ENCODE measurements at regions not wholly inside any gene's neighbourhood (a gene's known extent, or its start where the extent isn't known, plus 50 kb on each side); places are given as distances from the start of the nearest gene placed in this dataset.

DNA sequence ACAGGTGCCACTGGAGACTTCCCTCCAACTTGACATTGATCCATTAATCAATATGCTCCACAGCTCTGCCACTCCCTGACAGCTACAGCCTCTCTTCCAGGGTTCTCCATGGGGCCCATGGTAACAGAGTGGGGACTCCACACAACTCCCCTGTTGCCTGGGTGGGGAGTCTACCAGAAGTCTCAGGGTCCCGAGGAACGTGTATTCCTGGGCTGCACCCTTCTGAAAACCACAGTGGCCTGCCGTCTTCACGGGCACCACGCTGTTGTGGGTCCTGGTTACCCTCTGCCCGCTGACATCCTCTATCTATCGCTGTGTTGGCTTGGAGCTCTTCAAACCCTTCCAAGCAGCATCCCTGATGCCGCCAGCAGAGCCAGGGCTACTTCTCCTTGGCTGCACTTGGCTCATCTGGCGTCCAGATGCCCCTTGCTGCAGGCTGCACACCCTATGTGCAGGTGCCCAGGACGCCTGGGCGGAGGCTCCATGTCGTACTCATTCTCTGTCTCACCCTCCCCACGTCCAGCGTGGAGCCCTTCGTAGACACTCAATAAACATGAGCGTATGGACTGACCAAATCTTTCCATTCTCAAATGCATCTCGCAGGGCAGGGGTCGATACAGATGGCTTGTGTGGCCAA lies 1341.8 kb downstream of the TBC1D22A start:
- Histone ChIP-seq H3K9me3 (ENCODE audit: control insufficient read depth in 2 of 2, low read length in 2 of 2) (peaks cover 0 to 4% of the 10 kb centered on the region in 2 donors), H3K36me3 (ENCODE audit: control insufficient read depth in 2 of 2, insufficient read depth in 2 of 2, low read length in 2 of 2) (no peaks in the 10 kb centered on the region), H3K4me1 (ENCODE audit: control insufficient read depth, insufficient read depth, low read length) (no peaks in the 10 kb centered on the region), H3K9ac (ENCODE audit: low read length in 2 of 2) (no peak overlapping the region), H3K4me3 (ENCODE audit: low read length in 2 of 2) (no peak overlapping the region), H3K27me3 (ENCODE audit: control insufficient read depth in 1 of 2, insufficient read depth in 2 of 2, low read length in 2 of 2) (peaks cover 17 to 18% of the 10 kb centered on the region in 2 donors), H3K27ac (ENCODE audit: low read length) (no peak overlapping the region)

DNA sequence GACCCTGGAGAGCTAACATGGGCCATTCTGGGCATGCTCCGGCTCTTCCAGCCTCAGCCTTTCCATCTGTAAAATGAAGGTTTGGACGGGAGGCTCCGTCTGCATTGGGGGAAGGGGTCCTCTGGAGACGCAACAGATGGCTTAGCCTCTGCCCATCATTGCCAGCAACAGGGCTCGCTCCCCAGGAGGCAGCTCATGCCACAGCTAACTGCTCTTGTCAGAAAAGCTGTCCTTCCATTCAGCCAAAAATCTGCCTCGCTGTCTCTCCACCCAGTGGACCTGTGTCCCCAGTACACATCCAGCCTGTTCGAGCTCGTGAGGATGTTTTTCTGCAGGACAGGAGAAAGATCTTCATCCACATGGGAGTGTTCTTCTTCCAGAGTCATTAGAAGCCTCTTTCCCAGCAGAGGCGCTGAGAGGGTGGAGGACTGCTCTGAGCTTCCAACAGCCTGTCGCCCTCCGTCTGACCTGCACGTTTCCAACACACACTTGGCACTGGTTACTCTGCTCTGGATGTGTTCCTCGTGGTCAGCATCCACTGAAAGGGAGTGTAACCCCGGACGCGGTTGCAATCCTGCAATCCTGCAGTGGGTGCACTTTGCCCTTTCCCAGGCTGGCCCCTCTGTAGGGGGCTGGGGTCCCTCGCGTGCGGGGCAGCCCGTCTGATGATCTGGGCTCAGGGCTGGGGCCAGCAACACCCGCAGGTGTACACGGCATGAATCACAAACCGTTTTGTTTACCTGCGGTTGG lies 1340.9 kb downstream of the TBC1D22A start:
- Histone ChIP-seq H3K4me1 (ENCODE audit: control insufficient read depth, insufficient read depth, low read length) (no peaks in the 10 kb centered on the region), H3K4me3 (ENCODE audit: low read length in 2 of 2) (no peak overlapping the region), H3K9ac (ENCODE audit: low read length in 2 of 2) (no peak overlapping the region), H3K36me3 (ENCODE audit: control insufficient read depth in 2 of 2, insufficient read depth in 2 of 2, low read length in 2 of 2) (no peaks in the 10 kb centered on the region), H3K9me3 (ENCODE audit: control insufficient read depth in 2 of 2, low read length in 2 of 2) (no peaks in the 10 kb centered on the region), H3K27ac (ENCODE audit: low read length) (no peak overlapping the region), H3K27me3 (ENCODE audit: control insufficient read depth in 1 of 2, insufficient read depth in 2 of 2, low read length in 2 of 2) (peaks cover 19% of the 10 kb centered on the region in 2 donors)

DNA sequence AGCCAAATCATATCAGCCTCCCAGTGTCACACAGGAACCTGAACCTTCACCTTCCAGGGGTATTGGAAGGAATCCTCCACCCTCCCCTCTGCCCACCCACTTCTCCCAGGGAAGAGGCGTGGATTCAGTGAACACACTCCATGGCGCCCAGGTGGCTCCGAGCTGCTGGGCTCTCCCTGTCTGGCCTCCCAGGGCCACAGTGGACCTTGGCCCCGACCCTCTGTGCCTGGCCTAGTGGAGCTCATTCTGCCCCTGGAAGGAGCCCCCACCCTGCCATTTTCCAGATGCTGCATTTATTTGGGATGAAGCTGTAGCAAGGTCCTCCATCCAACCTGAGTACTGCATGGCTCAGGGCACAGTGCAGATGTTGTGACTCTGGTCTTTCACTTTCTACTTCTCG lies 1340.1 kb downstream of the TBC1D22A start:
- Histone ChIP-seq H3K27ac (ENCODE audit: low read length) (no peak overlapping the region), H3K4me1 (ENCODE audit: control insufficient read depth, insufficient read depth, low read length) (no peaks in the 10 kb centered on the region), H3K4me3 (ENCODE audit: low read length in 2 of 2) (no peak overlapping the region), H3K9ac (ENCODE audit: low read length in 2 of 2) (no peak overlapping the region), H3K27me3 (ENCODE audit: control insufficient read depth in 1 of 2, insufficient read depth in 2 of 2, low read length in 2 of 2) (peaks cover 19% of the 10 kb centered on the region in 2 donors), H3K9me3 (ENCODE audit: control insufficient read depth in 2 of 2, low read length in 2 of 2) (no peaks in the 10 kb centered on the region), H3K36me3 (ENCODE audit: control insufficient read depth in 2 of 2, insufficient read depth in 2 of 2, low read length in 2 of 2) (no peaks in the 10 kb centered on the region)

DNA sequence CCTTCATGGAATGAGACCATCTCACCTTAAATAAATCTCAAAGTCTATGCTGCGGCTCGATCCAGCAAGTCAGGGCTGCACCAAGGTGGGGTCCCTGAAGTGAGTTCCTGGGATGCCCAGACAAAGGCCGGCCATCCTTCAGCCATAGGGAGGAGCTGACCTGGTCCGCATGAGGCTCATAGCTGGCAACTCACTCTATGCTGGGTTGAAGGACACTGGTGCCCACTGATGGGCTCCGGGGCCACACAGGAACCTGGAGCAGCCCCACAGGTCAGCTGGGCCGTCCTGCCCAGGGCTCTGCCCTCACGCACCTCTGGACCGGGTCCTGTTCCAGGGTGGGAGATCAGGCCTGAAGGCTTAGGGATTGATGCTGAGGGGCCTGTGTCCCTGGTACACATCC lies 1339.3 kb downstream of the TBC1D22A start:
- no peaks in the 10 kb centered on the region for H3K9me3 ChIP-seq (ENCODE audit: control insufficient read depth in 2 of 2, low read length in 2 of 2)
- no peak overlapping the region for H3K27ac ChIP-seq (ENCODE audit: low read length)
- no peaks in the 10 kb centered on the region for H3K4me1 ChIP-seq (ENCODE audit: control insufficient read depth, insufficient read depth, low read length)
- peaks cover 19% of the 10 kb centered on the region in 2 donors for H3K27me3 ChIP-seq (ENCODE audit: control insufficient read depth in 1 of 2, insufficient read depth in 2 of 2, low read length in 2 of 2)
- H3K4me3 ChIP-seq (ENCODE audit: low read length in 2 of 2): no peak overlapping the region
- no peaks in the 10 kb centered on the region for H3K36me3 ChIP-seq (ENCODE audit: control insufficient read depth in 2 of 2, insufficient read depth in 2 of 2, low read length in 2 of 2)
- no peak overlapping the region for H3K9ac ChIP-seq (ENCODE audit: low read length in 2 of 2)

DNA sequence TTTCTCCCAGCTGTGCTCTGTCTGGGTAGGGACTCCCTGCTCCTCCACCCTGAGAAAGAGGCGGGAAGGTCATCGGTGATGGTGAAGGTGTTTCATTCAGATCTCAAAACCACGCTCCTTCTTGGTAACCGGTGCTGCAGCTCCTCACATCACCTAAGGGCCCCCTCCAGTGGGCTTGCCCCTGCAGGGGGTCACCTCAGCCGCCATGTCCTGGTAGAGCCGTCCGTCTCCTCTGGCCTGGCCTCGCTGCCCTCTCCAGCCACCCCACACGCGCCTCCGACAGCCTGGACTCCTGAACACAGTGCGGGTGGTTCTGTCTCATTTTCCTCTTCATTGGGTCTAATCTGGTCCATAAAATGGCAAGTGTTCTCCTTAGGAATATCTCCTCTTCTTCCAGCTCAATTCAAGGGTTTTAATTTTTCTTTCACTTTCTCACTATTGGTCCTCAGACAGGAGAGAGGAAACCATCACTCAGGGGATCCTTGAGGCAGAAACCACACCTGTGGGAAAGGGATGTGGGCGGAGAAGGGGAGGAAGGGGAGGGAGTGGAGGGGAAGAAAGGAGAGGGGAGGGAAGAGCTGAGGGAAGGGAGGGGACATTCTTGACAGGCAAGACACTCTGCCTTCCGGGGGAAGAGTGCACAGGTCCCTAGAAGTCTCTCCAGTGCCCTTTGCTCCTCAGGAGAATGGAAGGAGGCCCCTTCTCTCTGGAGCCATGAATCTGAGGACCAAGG lies 1338.4 kb downstream of the TBC1D22A start:
- H3K27me3 ChIP-seq (ENCODE audit: control insufficient read depth in 1 of 2, insufficient read depth in 2 of 2, low read length in 2 of 2): peaks cover 19 to 21% of the 10 kb centered on the region in 2 donors
- no peak overlapping the region for H3K4me3 ChIP-seq (ENCODE audit: low read length in 2 of 2)

DNA sequence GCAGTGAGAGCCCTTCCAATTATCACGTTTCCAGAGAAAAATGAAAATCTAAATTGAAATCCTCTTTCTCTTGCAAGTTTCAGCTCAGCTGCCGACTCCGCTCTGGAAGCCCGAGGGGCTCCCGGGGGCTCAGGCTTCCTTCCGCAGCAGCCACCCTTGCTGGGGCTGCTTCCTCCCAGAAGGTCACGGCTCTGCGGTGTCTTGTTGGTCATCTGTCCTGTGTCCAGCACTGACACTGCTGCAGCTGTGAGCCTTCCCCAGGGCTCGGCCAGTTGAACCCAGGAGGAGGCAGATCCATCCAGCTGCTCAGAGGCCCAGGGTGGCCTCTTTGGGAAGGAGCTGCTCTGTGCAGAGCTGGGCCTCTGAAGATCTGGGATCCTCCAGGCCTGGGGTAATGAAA lies 1337.2 kb downstream of the TBC1D22A start:
- H3K4me1 ChIP-seq (ENCODE audit: control insufficient read depth, insufficient read depth, low read length): no peaks in the 10 kb centered on the region
- no peak overlapping the region for H3K9ac ChIP-seq (ENCODE audit: low read length in 2 of 2)
- no peaks in the 10 kb centered on the region for H3K36me3 ChIP-seq (ENCODE audit: control insufficient read depth in 2 of 2, insufficient read depth in 2 of 2, low read length in 2 of 2)
- H3K9me3 ChIP-seq (ENCODE audit: control insufficient read depth in 2 of 2, low read length in 2 of 2): no peaks in the 10 kb centered on the region
- H3K4me3 ChIP-seq (ENCODE audit: low read length in 2 of 2): no peak overlapping the region
- H3K27ac ChIP-seq (ENCODE audit: low read length): no peak overlapping the region
- peaks cover 19 to 21% of the 10 kb centered on the region in 2 donors for H3K27me3 ChIP-seq (ENCODE audit: control insufficient read depth in 1 of 2, insufficient read depth in 2 of 2, low read length in 2 of 2)

More for the DNA sequence above, 1338.4 kb downstream of the TBC1D22A start:
- H3K36me3 ChIP-seq (ENCODE audit: control insufficient read depth in 2 of 2, insufficient read depth in 2 of 2, low read length in 2 of 2): no peaks in the 10 kb centered on the region
- no peaks in the 10 kb centered on the region for H3K9me3 ChIP-seq (ENCODE audit: control insufficient read depth in 2 of 2, low read length in 2 of 2)
- H3K27ac ChIP-seq (ENCODE audit: low read length): no peak overlapping the region
- H3K9ac ChIP-seq (ENCODE audit: low read length in 2 of 2): no peak overlapping the region
- no peaks in the 10 kb centered on the region for H3K4me1 ChIP-seq (ENCODE audit: control insufficient read depth, insufficient read depth, low read length)

DNA sequence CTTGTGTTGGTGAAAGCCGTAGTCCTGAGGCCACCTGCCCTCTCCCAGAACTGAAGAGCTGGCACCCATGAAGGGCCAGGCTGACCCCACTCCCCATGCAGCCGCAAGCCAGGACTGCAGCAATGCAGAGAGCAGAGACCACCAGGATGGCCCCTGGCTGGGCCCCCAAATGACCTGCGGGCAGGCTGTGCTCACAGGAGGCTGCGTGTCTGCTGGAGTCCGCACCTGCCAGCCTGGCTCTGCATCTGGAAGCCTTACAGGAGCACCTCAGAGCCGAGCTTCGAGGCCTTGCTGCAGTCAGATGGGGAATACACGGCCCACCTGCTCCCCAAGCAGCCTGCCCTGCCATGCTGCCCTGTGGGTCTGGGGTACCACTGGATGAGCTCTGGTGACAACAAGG lies 1336.8 kb downstream of the TBC1D22A start:
- H3K9me3 ChIP-seq (ENCODE audit: control insufficient read depth in 2 of 2, low read length in 2 of 2): no peaks in the 10 kb centered on the region
- peaks cover 19% of the 10 kb centered on the region in 2 donors for H3K27me3 ChIP-seq (ENCODE audit: control insufficient read depth in 1 of 2, insufficient read depth in 2 of 2, low read length in 2 of 2)
- no peak overlapping the region for H3K4me3 ChIP-seq (ENCODE audit: low read length in 2 of 2)
- H3K27ac ChIP-seq (ENCODE audit: low read length): no peak overlapping the region
- H3K9ac ChIP-seq (ENCODE audit: low read length in 2 of 2): no peak overlapping the region
- H3K4me1 ChIP-seq (ENCODE audit: control insufficient read depth, insufficient read depth, low read length): no peaks in the 10 kb centered on the region
- no peaks in the 10 kb centered on the region for H3K36me3 ChIP-seq (ENCODE audit: control insufficient read depth in 2 of 2, insufficient read depth in 2 of 2, low read length in 2 of 2)

DNA sequence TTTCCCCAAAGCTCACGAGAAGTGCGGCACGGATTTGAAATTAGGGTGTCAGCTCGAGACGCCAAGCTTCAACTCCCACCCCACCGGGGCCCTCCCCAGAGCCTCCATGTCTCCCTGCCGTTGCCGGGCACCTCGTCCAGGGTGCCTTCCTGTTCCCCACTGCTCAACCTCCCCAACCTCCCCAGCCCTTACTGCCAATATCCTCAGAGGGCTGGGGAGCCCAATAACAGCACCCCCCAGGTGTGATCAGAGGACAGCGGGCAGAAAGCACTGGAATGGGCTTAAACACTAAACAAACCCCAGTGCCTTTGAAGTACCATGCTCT lies 1336.4 kb downstream of the TBC1D22A start:
- Histone ChIP-seq H3K27me3 (ENCODE audit: control insufficient read depth in 1 of 2, insufficient read depth in 2 of 2, low read length in 2 of 2) (peaks cover 16 to 19% of the 10 kb centered on the region in 2 donors), H3K9ac (ENCODE audit: low read length in 2 of 2) (no peak overlapping the region), H3K27ac (ENCODE audit: low read length) (no peak overlapping the region), H3K4me1 (ENCODE audit: control insufficient read depth, insufficient read depth, low read length) (no peaks in the 10 kb centered on the region), H3K36me3 (ENCODE audit: control insufficient read depth in 2 of 2, insufficient read depth in 2 of 2, low read length in 2 of 2) (no peaks in the 10 kb centered on the region), H3K9me3 (ENCODE audit: control insufficient read depth in 2 of 2, low read length in 2 of 2) (no peaks in the 10 kb centered on the region), H3K4me3 (ENCODE audit: low read length in 2 of 2) (no peak overlapping the region)

DNA sequence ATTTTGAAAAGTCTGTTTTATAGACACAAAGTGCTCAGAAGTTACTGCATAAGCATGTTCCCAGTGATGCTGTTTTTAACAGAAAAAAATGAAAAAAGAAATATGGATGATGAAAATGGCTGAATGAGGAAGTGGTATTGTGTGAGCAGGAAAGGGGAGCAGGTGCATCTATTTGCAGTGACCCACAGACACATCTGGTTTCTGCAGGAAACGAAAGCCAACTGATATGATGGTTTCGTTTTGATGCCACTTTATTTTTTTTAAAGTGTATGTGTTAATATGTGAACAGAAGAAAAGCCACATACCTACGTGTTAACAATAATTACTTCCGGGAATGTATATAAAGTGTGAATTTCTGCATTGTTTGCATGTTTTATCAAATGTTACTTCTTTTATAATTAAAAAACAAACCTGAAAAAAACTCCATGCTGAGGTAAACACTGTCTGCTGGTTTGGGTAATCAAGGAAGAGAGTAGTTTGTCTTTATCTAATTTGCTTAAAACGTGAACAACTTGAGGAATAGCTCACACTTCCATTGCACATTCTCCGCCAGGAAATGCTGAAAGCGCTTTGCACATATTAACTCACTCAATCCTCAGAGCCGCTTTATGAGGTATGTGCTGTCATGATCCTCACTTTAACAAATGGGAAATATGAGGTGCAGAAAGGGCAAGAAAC lies 1335.9 kb downstream of the TBC1D22A start:
- no peak overlapping the region for H3K27ac ChIP-seq (ENCODE audit: low read length)
- H3K36me3 ChIP-seq (ENCODE audit: control insufficient read depth in 2 of 2, insufficient read depth in 2 of 2, low read length in 2 of 2): no peaks in the 10 kb centered on the region

DNA sequence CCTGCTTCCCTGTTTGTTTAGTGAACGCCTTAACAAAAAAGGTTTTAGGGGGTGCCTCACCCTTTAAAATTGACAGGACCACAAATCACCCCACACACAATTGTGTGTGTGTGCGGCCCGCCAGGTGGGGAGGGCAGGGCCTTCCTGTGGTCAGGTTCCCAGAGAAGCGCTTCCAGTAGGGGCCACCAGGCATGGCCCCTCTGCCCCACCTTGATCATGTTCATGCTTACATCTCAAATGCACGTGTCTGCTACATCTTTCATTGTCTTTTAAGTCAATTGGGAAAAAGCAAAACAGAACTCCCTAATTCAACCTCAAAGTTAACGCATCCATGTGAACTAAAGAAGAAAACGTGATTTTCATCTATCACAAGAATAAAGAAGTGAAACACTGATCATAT lies 1335.3 kb downstream of the TBC1D22A start:
- Histone ChIP-seq H3K4me1 (ENCODE audit: control insufficient read depth, insufficient read depth, low read length) (no peaks in the 10 kb centered on the region), H3K27ac (ENCODE audit: low read length) (no peak overlapping the region), H3K9me3 (ENCODE audit: control insufficient read depth in 2 of 2, low read length in 2 of 2) (no peaks in the 10 kb centered on the region), H3K27me3 (ENCODE audit: control insufficient read depth in 1 of 2, insufficient read depth in 2 of 2, low read length in 2 of 2) (peaks cover 10 to 12% of the 10 kb centered on the region in 2 donors), H3K36me3 (ENCODE audit: control insufficient read depth in 2 of 2, insufficient read depth in 2 of 2, low read length in 2 of 2) (no peaks in the 10 kb centered on the region), H3K9ac (ENCODE audit: low read length in 2 of 2) (no peak overlapping the region), H3K4me3 (ENCODE audit: low read length in 2 of 2) (no peak overlapping the region)

More for the DNA sequence above, 1335.9 kb downstream of the TBC1D22A start:
- H3K4me1 ChIP-seq (ENCODE audit: control insufficient read depth, insufficient read depth, low read length): no peaks in the 10 kb centered on the region
- no peaks in the 10 kb centered on the region for H3K9me3 ChIP-seq (ENCODE audit: control insufficient read depth in 2 of 2, low read length in 2 of 2)
- no peak overlapping the region for H3K4me3 ChIP-seq (ENCODE audit: low read length in 2 of 2)
- H3K27me3 ChIP-seq (ENCODE audit: control insufficient read depth in 1 of 2, insufficient read depth in 2 of 2, low read length in 2 of 2): peaks cover 15 to 16% of the 10 kb centered on the region in 2 donors
- H3K9ac ChIP-seq (ENCODE audit: low read length in 2 of 2): no peak overlapping the region

All from stomach smooth muscle (tissue), 2 donors.